OCI-LY1 (cell line): ENCODE measurements at regions not wholly inside any gene's neighbourhood (a gene's known extent, or its start where the extent isn't known, plus 50 kb on each side); places are given as distances from the start of the nearest gene placed in this dataset.

Experiments
- H2AFZ ChIP-seq: fragments of 200-600 bp; sonication (generic), shearing (Covaris generic); 2 replicates; pipeline ENCODE4 v1.6.0; 2014; ENCODE audit warnings: antibody characterized with exemption, mild to moderate bottlenecking, low read length
- H3F3A ChIP-seq: fragments of 200-600 bp; sonication (generic), shearing (Covaris generic); 2 replicates; pipeline ENCODE4 v1.6.0; 2014; ENCODE audit warnings: mild to moderate bottlenecking, antibody characterized with exemption, low read length, moderate library complexity; ENCODE audit not compliant: insufficient read depth
- H3K27ac ChIP-seq: fragments of 200-600 bp; sonication (generic); 2 replicates; pipeline ENCODE4 v1.5.1; 2014; ENCODE audit warnings: low read length, mixed run types, mild to moderate bottlenecking, low read depth; ENCODE audit not compliant: poor library complexity, severe bottlenecking
- H3K27me3 ChIP-seq: fragments of 200-600 bp; sonication (generic); 2 replicates; pipeline ENCODE4 v1.6.0; 2014; ENCODE audit warnings: antibody characterized with exemption, mild to moderate bottlenecking, low read length, moderate library complexity; ENCODE audit not compliant: insufficient read depth
- H3K36me3 ChIP-seq: fragments of 200-600 bp; sonication (generic); 2 replicates; pipeline ENCODE4 v1.6.1; 2014; ENCODE audit warnings: mild to moderate bottlenecking, antibody characterized with exemption, low read length, moderate library complexity, mixed read lengths; ENCODE audit not compliant: insufficient read depth
- H3K4me1 ChIP-seq: fragments of 200-600 bp; sonication (generic); 2 replicates; pipeline ENCODE4 v1.5.1; 2014; ENCODE audit warnings: mild to moderate bottlenecking, low read length, moderate library complexity; ENCODE audit not compliant: insufficient read depth, severe bottlenecking
- H3K4me2 ChIP-seq: fragments of 200-600 bp; sonication (generic), shearing (Covaris generic); 2 replicates; pipeline ENCODE4 v1.6.1; 2014; ENCODE audit warnings: low read length
- H3K4me3 ChIP-seq: fragments of 200-600 bp; sonication (generic); 2 replicates; pipeline ENCODE4 v1.5.1; 2014; ENCODE audit warnings: low read length, low read depth, mild to moderate bottlenecking, mixed read lengths; ENCODE audit not compliant: poor library complexity, severe bottlenecking
- H3K79me2 ChIP-seq: fragments of 200-600 bp; shearing (Covaris generic); 2 replicates; pipeline ENCODE4 v1.6.1; 2016; ENCODE audit warnings: mixed run types, low read length, mixed read lengths; ENCODE audit not compliant: insufficient read depth
- H3K9ac ChIP-seq: fragments of 200-600 bp; sonication (generic), shearing (Covaris generic); 2 replicates; pipeline ENCODE4 v1.6.1; 2014; ENCODE audit warnings: mild to moderate bottlenecking, low read length, mixed read lengths
- H3K9me2 ChIP-seq: fragments of 200-600 bp; sonication (generic), shearing (Covaris generic); 2 replicates; pipeline ENCODE4 v1.6.1; 2014; ENCODE audit warnings: low read depth, mild to moderate bottlenecking, low read length, mixed read lengths
- H3K9me3 ChIP-seq: fragments of 200-600 bp; shearing (Covaris generic); 2 replicates; pipeline ENCODE4 v1.6.1; 2014; ENCODE audit warnings: low read length, mixed read lengths
- H4K20me1 ChIP-seq: fragments of 200-600 bp; sonication (generic), shearing (Covaris generic); 2 replicates; pipeline ENCODE4 v1.6.0; 2016; ENCODE audit warnings: mild to moderate bottlenecking, low read length; ENCODE audit not compliant: insufficient read depth
- EZH2 ChIP-seq: fragments of 200-600 bp; sonication (generic), shearing (Covaris generic); IDR thresholded peaks from 2 replicates; pipeline ENCODE4 v1.8.0; 2017; ENCODE audit warnings: borderline replicate concordance, mixed run types, mild to moderate bottlenecking, antibody characterized with exemption, low read length, moderate library complexity, mixed read lengths
- TF ChIP-seq, protein P1 (sequence below): fragments of 200-600 bp; sonication (generic), shearing (Covaris generic); IDR thresholded peaks from 2 replicates; pipeline ENCODE4 v1.5.1; 2017; ENCODE audit warnings: mild to moderate bottlenecking, antibody characterized with exemption, low read length, moderate library complexity, mixed read lengths

DNA sequence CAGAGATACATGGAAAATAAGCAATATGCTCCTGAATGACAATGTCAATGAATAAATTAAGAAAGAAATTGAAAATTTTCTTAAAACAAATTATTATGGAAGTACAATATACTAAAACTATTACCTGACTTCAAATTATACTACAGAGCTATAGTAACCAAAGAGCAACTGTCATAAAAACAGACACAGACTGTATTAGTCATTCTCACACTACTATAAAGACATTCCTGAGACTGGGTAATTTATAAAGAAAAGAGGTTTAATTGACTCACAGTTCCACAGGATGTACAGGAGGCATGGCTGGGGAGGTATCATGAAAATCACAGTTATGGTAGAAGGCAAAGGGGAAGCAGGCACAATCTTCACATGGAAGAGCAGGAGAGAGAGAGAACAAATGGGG lies 60.0 kb upstream of the CYSLTR1 start:
- Histone ChIP-seq H3K27ac (no peak overlapping the region), H3K9me3 (no peaks in the 10 kb centered on the region), H3K4me3 (no peak overlapping the region), H3K4me1 (no peaks in the 10 kb centered on the region), H3K27me3 (no peaks in the 10 kb centered on the region), H3K36me3 (no peaks in the 10 kb centered on the region), H3K9ac (no peak overlapping the region), H3K9me2 (no peaks in the 10 kb centered on the region), H3K4me2 (no peak overlapping the region), H3K79me2 (no peaks in the 10 kb centered on the region), H2AFZ (no peak overlapping the region), H3F3A (no peaks in the 10 kb centered on the region), H4K20me1 (no peaks in the 10 kb centered on the region)
- TF ChIP-seq, protein P1, sequence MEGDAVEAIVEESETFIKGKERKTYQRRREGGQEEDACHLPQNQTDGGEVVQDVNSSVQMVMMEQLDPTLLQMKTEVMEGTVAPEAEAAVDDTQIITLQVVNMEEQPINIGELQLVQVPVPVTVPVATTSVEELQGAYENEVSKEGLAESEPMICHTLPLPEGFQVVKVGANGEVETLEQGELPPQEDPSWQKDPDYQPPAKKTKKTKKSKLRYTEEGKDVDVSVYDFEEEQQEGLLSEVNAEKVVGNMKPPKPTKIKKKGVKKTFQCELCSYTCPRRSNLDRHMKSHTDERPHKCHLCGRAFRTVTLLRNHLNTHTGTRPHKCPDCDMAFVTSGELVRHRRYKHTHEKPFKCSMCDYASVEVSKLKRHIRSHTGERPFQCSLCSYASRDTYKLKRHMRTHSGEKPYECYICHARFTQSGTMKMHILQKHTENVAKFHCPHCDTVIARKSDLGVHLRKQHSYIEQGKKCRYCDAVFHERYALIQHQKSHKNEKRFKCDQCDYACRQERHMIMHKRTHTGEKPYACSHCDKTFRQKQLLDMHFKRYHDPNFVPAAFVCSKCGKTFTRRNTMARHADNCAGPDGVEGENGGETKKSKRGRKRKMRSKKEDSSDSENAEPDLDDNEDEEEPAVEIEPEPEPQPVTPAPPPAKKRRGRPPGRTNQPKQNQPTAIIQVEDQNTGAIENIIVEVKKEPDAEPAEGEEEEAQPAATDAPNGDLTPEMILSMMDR: no peak
- TF ChIP-seq EZH2: no peak

DNA sequence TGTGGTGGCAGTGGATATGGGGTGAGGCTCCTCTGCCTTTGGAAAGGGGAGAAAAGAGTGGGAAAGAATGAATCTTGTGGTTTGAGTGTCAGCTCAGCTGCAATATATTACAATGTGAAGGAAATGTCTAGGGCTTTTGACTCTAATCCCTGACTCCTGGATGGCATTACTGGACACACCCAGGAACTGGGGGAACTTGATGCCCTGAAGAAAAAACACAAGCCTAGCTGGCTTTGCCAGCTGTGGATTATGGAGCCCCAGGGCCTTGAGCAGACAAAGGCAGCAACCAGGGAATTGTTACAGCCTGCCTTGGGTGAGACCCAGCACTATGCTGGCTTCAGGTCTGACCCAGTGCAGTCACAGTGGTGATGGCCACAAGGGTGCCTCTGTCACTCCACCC lies 57.1 kb upstream of the CYSLTR1 start:
- no peaks in the 10 kb centered on the region for H3K9me2 ChIP-seq
- no peaks in the 10 kb centered on the region for H3K4me1 ChIP-seq
- H2AFZ ChIP-seq: no peak overlapping the region
- no peak overlapping the region for H3K27ac ChIP-seq
- no peaks in the 10 kb centered on the region for H3K9me3 ChIP-seq
- H3K79me2 ChIP-seq: no peaks in the 10 kb centered on the region
- H3K36me3 ChIP-seq: no peaks in the 10 kb centered on the region
- H3K4me2 ChIP-seq: no peak overlapping the region
- TF ChIP-seq, protein P1: no peak
- TF ChIP-seq EZH2: no peak
- no peak overlapping the region for H3K4me3 ChIP-seq
- no peaks in the 10 kb centered on the region for H4K20me1 ChIP-seq
- no peaks in the 10 kb centered on the region for H3K27me3 ChIP-seq
- no peaks in the 10 kb centered on the region for H3F3A ChIP-seq
- H3K9ac ChIP-seq: no peak overlapping the region

DNA sequence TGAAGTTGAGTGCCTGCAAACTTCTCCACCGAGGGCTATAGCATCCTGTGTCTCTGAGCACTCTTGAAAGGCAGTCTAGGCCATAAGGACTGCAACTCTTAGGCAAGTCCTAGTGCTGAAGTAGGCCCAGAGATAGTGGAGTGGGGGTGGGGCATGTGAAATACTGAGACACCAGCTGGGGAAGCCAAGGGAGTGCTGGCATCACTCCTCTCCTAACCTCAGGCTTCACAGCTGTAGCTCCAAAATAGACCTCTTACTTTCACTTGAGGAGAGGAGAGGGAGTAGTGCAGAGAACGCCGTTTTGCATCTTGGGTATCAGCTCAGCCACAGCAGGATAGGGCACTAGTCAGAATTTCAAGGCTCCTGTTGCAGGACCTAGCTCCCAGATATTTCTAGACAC lies 56.2 kb upstream of the CYSLTR1 start:
- H3K9me2 ChIP-seq: no peaks in the 10 kb centered on the region
- no peak overlapping the region for H3K4me2 ChIP-seq
- H3K79me2 ChIP-seq: no peaks in the 10 kb centered on the region
- no peaks in the 10 kb centered on the region for H4K20me1 ChIP-seq
- no peaks in the 10 kb centered on the region for H3K4me1 ChIP-seq
- no peak overlapping the region for H3K9ac ChIP-seq
- H3K4me3 ChIP-seq: no peak overlapping the region
- H3K36me3 ChIP-seq: no peaks in the 10 kb centered on the region
- TF ChIP-seq EZH2: no peak
- TF ChIP-seq, protein P1: no peak
- H3F3A ChIP-seq: no peaks in the 10 kb centered on the region
- no peak overlapping the region for H2AFZ ChIP-seq
- no peaks in the 10 kb centered on the region for H3K27me3 ChIP-seq
- no peaks in the 10 kb centered on the region for H3K9me3 ChIP-seq
- no peak overlapping the region for H3K27ac ChIP-seq
